GM23248 (cell line): ENCODE measurements at regions not wholly inside any gene's neighbourhood (a gene's known extent, or its start where the extent isn't known, plus 50 kb on each side); places are given as distances from the start of the nearest gene placed in this dataset.

Experiments
- EZH2 ChIP-seq: fragments of 200-600 bp; sonication (generic); IDR thresholded peaks from 2 replicates; pipeline ENCODE4 v1.6.1; 2018; ENCODE audit warnings: antibody characterized with exemption, mild to moderate bottlenecking; ENCODE audit not compliant: insufficient read depth, poor library complexity, severe bottlenecking
- EZH2phosphoT487 ChIP-seq: fragments of 200-600 bp; sonication (generic); IDR thresholded peaks from 2 replicates; pipeline ENCODE4 v1.6.1; 2018; ENCODE audit warnings: antibody characterized with exemption, moderate library complexity, mild to moderate bottlenecking, low read depth; ENCODE audit not compliant: insufficient read depth

- TF ChIP-seq EZH2 (no peak), EZH2phosphoT487 (no peak)
These were observed 77.0 kb downstream of the SLC25A47 start for GRCh38 chr14:100400115-100400514.
